ENCODE measurements at regions not wholly inside any gene's neighbourhood (a gene's known extent, or its start where the extent isn't known, plus 50 kb on each side); places are given as distances from the start of the nearest gene placed in this dataset.
"Not testable (repeated sequence)": the region's sequence is repeated elsewhere in the genome, so short reads cannot be mapped to it uniquely, and the experiment has no call there.

- TF ChIP-seq RAD21 (IDR thresholded peaks at IDR 0.05; ENCODE audit: low read length); ELK1 (IDR thresholded peaks at IDR 0.05; ENCODE audit: borderline replicate concordance, low read depth, low read length); FOS (IDR thresholded peaks at IDR 0.05; ENCODE audit: low read depth, low read length); MAFK (IDR thresholded peaks at IDR 0.05; ENCODE audit: low read depth, low read length): not testable (repeated sequence)
Observed at GRCh38 chr22:23454345-23454744, 125.7 kb downstream of the IGLL1 start.

Data from IMR-90 (cell line).